Eye (tissue), 1 donor: ENCODE measurements at regions not wholly inside any gene's neighbourhood (a gene's known extent, or its start where the extent isn't known, plus 50 kb on each side); places are given as distances from the start of the nearest gene placed in this dataset.

Source experiments
- DNase-seq: peaks from one replicate; pipeline ENCODE4 v3.0.0-alpha.2; 2015

- DNase-seq, result no peak
Measured at GRCh38 chr2:81984969-81985637, 1680.6 kb upstream of the LRRTM1 start.

DNA sequence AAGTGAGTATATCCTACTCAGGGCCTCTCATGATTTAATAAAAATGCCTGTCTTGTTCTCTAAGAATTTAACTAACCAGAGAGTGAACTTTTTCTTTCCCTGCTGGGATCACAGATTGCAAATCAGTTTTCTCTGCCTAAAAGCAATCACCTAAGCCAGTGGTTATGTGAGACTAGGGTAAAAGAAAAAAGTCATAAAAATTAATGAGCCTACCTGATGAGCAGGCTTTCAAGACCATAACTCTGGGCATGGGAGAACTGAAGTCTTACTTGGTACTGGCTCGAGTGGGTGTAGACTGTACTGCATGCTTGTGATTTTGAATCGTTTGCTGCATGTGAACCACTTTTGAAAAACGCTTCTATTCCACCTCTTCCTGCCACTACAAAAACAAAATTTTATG lies 1677.0 kb upstream of the LRRTM1 start:
- no peak for DNase-seq

DNA sequence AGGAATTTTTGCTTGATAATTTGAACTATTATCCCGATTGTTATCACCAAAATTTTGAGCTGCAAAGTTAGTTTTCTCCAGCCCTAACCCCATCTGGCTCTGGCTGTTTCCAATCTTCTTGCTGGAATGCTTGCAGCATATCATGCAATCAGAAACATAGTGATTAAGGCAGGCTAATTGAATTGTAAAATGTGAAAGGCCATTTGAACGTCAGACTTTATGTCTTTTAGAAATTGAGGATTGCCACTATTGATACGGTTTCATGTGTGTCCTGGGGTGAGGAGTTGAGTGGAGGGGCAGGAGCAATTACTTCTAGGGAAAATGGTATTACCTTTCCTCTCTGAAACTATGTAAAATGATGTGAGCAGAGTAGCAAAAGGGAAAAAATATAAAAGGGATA lies 1674.5 kb upstream of the LRRTM1 start:
- DNase-seq, result no peak

GRCh38 chr2:81976998-81977397 lies 1672.4 kb upstream of the LRRTM1 start:
- no peak for DNase-seq

- no peak for DNase-seq
Measured at GRCh38 chr2:81974216-81974615, 1669.7 kb upstream of the LRRTM1 start.

DNA sequence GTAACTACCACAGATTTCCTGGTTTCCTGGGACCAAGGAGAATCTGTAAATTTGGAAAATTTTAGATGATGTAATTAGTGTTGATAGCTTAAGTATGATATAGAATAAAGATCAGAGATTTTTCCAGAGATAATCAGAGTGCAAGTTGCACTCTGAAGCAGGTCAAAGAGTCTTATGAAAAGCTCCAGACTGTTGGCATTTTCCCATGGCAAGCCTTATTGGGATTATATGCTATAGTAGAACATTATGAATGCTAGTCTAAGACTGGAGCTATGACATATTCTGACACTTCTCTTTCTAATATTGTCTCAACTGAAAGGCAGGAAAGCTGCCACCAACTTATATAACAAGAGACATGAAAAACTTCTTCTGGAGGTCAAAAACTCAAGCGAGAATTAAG lies 1638.3 kb upstream of the LRRTM1 start:
- no peak for DNase-seq

DNA sequence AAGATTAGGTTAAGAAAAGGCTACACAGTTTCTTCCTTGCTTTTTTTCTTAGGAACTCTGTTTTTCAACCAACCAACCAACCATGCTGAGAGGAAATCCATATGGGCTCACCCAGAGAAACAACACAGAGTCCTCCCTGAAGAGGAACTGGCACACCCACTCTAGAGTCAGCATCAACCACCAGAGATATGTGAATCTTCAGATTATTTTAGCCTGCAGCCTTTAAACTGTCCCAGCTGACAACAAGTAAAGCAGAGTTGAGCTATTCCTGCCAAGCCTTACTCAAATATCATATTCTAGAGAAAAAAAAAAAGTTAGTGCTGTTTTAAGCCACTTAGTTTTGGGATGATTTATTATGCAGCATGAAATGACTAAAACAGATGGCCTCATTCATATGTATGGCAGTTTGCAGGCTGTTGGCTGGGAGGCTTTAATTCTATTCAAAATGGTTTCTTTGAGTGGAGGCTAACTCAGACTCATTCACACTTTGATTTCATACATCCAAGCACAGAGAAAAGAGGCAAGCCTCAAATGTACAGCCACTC lies 1637.7 kb upstream of the LRRTM1 start:
- DNase-seq, result peak; percentile 2

DNA sequence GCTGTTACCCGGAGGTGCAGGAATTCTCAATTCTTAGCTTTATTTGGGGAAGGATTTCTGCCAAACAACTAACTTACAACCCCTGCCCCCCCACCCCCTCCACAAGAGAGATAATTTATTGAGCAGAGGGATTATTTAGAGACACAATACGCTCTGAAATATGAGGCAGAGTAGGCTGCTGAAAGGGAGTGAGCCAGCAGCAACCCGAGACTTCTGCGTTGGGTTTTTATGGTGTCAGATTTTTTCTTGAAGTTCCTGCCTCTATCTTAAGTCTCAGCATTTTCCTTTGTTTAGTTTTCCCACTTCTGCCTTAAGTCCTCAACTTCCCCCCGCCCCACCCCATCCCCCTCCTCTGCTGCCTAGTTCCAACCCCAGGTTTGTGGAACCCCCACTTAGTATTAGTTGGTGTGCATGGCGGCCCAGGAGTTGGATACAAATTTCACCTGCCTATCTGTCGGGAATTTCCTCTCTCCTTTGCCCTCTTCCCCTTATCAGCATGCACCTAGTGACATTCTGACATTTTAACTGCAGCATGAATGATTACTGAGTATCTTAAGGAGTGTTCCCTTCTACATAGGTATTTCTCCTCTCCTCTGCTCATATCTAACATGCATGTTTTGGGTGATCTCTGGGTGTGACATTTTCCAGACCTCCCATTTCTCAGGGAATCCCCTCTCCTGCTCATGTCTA lies 1635.9 kb upstream of the LRRTM1 start:
- no peak for DNase-seq

- DNase-seq, result no peak
Measured at GRCh38 chr2:81937944-81938343, 1633.4 kb upstream of the LRRTM1 start.

- no peak for DNase-seq
Measured at GRCh38 chr2:81903534-81903933, 1599.0 kb upstream of the LRRTM1 start.

DNA sequence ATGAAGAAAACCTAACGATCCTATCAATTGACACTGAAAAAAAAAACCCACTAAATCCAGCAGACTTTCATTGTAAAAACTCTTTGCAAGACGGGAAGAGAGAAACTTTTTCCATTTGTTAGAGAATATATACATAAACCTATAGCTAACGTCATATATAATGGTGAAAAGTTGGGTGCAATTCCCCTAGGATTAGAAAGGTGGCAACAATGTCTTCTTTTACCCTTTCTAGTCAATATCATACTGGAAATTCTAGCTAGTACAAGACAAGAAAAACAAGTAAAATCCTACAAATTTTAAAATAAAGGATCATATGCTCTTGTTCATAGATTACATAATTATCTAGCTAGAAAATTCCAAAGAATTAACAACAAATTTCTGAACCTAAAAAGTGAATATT lies 1596.5 kb upstream of the LRRTM1 start:
- DNase-seq, result no peak

GRCh38 chr2:81895620-81896250 lies 1591.2 kb upstream of the LRRTM1 start:
- no peak for DNase-seq

- DNase-seq, result peak; percentile 9
Measured at GRCh38 chr2:81894451-81894990, 1590.0 kb upstream of the LRRTM1 start.

DNA sequence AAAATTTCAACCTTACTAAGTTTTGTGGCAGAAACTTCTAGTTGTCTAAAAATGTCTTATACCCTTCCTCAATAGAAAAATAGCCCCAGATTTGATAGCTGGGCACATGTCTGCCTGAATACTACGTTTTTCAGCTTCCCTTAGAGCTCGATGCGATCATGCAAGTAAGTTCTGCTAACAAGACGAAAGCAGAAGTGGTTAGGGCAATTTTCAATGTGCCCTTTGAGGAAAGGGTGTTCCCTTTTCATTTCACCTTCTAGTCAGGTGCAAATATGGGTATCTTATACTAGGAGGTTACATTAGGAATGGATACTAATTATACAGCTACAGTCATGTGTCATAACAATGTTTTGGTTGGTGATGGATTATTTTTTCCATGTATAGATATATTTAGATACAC lies 1572.1 kb upstream of the LRRTM1 start:
- DNase-seq, result no peak

- DNase-seq, result no peak
Measured at GRCh38 chr2:81872006-81872405, 1567.5 kb upstream of the LRRTM1 start.

DNA sequence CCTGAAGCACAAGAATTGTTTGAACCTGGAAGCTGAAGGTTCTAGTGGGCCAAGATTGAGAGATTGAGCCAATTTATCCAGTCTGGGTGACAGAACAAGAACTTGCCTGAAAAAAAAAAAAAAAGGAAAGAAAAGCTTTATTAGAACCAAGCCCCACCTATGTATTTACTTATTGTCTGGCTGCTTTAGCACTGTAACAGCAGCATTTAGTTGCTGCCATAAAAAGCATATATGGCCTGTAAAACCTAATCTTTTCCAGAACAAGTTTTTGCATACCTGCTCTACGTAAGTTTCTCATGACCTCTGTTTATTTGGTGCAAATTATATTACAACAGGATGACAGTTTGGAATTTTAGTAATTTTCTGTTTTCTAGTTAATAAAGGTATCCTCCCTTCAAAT lies 1565.6 kb upstream of the LRRTM1 start:
- no peak for DNase-seq

GRCh38 chr2:81858998-81859397 lies 1554.4 kb upstream of the LRRTM1 start:
- no peak for DNase-seq

DNA sequence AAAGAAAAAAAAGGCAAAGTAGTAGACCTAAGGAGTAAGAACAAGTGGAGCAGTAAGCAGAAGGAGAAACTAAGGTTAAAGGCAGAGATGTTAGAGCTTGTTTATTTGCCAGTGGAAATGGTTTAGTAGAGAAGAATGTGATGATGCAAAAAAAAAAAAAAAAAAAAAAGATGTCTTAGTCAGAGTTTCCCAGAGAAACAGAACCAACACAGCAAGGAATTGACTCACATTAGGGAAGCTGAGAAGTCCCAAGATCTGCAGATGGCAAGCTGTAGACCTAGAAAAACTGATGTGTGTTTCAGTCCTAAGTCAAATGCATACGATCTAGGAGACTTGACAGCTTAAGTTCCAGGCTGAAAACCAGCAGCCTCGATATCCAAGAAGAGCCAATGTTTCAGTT lies 1548.8 kb upstream of the LRRTM1 start:
- no peak for DNase-seq

GRCh38 chr2:81852651-81853050 lies 1548.1 kb upstream of the LRRTM1 start:
- DNase-seq, result no peak

- no peak for DNase-seq
Measured at GRCh38 chr2:81839780-81840179, 1535.2 kb upstream of the LRRTM1 start.

- no peak for DNase-seq
Measured at GRCh38 chr2:81835321-81836000, 1530.9 kb upstream of the LRRTM1 start.

GRCh38 chr2:81786811-81787210 lies 1482.3 kb upstream of the LRRTM1 start:
- DNase-seq, result peak; percentile 69
